BLaER1 (cell line): ENCODE measurements at regions not wholly inside any gene's neighbourhood (a gene's known extent, or its start where the extent isn't known, plus 50 kb on each side); places are given as distances from the start of the nearest gene placed in this dataset.

Source experiments
- H3K27ac ChIP-seq: shearing (Covaris generic); formaldehyde crosslinking; 2 replicates; pipeline ENCODE4 v1.8.1; 2022
- H3K27me3 ChIP-seq: shearing (Covaris generic); formaldehyde crosslinking; 2 replicates; pipeline ENCODE4 v1.8.1; 2022
- H3K36me3 ChIP-seq: shearing (Covaris generic); formaldehyde crosslinking; 2 replicates; pipeline ENCODE4 v1.8.1; 2022
- H3K4me1 ChIP-seq: shearing (Covaris generic); formaldehyde crosslinking; 2 replicates; pipeline ENCODE4 v1.8.1; 2022
- H3K4me2 ChIP-seq: shearing (Covaris generic); formaldehyde crosslinking; 2 replicates; pipeline ENCODE4 v1.8.1; 2022
- H3K4me3 ChIP-seq: shearing (Covaris generic); formaldehyde crosslinking; 2 replicates; pipeline ENCODE4 v1.8.1; 2022
- H3K9ac ChIP-seq: shearing (Covaris generic); formaldehyde crosslinking; 2 replicates; pipeline ENCODE4 v1.8.1; 2022
- H3K9me3 ChIP-seq: shearing (Covaris generic); formaldehyde crosslinking; 2 replicates; pipeline ENCODE4 v1.8.1; 2022
- H4K20me1 ChIP-seq: shearing (Covaris generic); formaldehyde crosslinking; 2 replicates; pipeline ENCODE4 v1.8.1; 2022
- Cebpa-rat ChIP-seq: shearing (Covaris generic); IDR thresholded peaks from 2 replicates; pipeline ENCODE4 v1.8.1; 2022

DNA sequence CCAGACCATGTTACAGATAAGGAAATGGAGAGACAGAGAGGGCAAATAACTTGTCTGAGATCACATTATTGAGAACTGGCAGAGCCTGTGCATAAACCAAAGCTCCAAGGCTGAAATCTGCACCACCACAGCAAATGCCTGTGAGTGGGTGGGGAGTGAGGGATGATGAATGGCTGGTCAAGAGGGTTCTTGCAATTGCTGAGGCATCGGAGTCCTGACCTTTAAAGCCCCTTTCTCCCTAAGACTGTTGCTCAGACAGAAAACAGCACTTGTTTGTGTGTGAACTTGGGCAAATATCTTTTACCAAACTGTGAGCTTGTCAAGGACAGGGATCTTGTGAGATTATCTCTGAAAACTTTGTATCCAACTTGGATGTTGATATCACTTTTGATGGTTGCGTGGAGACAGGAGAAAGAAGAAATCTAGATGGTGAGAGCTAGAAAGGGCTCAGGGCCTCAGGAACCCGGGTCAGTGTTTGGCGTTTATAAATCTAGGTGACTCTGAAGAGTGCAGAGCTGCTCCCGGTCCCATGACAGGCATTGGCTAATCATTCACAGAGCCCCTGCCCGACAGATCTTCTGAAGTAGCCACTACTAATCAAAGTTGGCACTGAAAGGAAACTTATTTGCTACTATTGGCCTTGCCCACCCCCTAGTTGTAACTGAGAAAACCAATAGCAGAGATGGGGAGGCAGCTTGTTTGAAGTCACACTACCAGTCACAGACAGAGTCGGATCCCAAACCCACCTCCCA lies 122.3 kb downstream of the FOXD2 start:
- H3K27ac ChIP-seq: no peak overlapping the region; the same call in 1 of the 2 replicates
- H3K4me2 ChIP-seq: no peak overlapping the region
- no peaks in the 10 kb centered on the region for H3K27me3 ChIP-seq
- no peaks in the 10 kb centered on the region for H3K36me3 ChIP-seq
- no peaks in the 10 kb centered on the region for H3K9me3 ChIP-seq
- no peak overlapping the region for H3K9ac ChIP-seq
- no peak overlapping the region for H3K4me3 ChIP-seq
- no peak for TF ChIP-seq Cebpa-rat
- no peaks in the 10 kb centered on the region for H4K20me1 ChIP-seq
- H3K4me1 ChIP-seq: peaks cover 48% of the 10 kb centered on the region

DNA sequence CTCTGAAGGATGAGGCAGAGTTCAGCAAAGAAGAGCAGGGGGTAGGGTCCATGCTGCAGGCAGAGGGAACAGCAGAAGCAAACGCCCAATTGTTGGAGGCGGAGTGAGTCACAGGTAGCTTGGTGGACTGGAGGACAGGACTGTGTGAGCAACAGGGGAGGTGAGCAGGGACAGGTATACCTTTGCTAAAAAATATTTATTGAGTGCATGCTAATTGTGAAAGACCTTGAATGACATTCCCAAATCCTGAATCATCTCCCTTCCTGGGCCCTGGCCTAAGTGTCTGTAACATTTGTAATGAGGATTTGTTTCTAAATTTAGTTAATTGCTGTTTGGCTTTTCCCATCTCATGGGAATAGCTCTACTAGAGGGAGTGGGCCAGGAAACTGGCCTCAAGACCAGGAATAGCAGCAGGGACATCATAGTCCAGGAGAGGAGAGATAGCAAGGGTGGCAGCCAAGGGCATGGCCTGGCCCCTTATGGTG lies 123.7 kb downstream of the FOXD2 start:
- H3K36me3 ChIP-seq: no peaks in the 10 kb centered on the region
- H4K20me1 ChIP-seq: no peaks in the 10 kb centered on the region
- TF ChIP-seq Cebpa-rat: no peak
- H3K4me2 ChIP-seq: peak overlapping the region; percentile 77
- H3K9ac ChIP-seq: peak overlapping the region; percentile 68; the same call in 1 of the 2 replicates
- H3K4me3 ChIP-seq: no peak overlapping the region
- H3K9me3 ChIP-seq: no peaks in the 10 kb centered on the region
- peaks cover 62% of the 10 kb centered on the region for H3K4me1 ChIP-seq
- peak overlapping the region; percentile 88 for H3K27ac ChIP-seq
- H3K27me3 ChIP-seq: no peaks in the 10 kb centered on the region

DNA sequence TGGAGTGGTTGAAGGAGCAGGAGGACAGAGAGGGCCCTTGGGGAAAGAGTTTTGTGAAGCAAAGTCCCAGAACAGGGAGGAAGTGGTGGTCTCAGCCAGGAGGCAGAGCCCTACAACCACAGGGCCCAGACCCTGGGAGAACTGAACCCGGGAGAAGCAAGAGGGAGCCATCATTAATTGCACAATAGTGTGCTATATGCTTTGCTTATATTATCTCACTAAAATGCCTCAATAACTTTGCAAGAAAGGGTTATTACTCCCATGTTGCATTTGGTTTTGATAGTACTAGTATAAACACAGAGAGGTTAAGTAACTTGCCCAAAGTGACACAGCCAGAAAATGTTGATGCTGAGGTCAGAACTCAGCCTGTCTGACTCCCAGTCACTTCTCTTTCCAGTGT lies 124.3 kb downstream of the FOXD2 start:
- Histone ChIP-seq H3K27ac (peak overlapping the region; percentile 88), H3K4me1 (peaks cover 68% of the 10 kb centered on the region), H4K20me1 (no peaks in the 10 kb centered on the region), H3K36me3 (no peaks in the 10 kb centered on the region), H3K9me3 (no peaks in the 10 kb centered on the region), H3K4me3 (no peak overlapping the region), H3K9ac (peak overlapping the region; percentile 68; the same call in 1 of the 2 replicates), H3K4me2 (peak overlapping the region; percentile 77), H3K27me3 (no peaks in the 10 kb centered on the region)
- TF ChIP-seq Cebpa-rat: peak; percentile 79

DNA sequence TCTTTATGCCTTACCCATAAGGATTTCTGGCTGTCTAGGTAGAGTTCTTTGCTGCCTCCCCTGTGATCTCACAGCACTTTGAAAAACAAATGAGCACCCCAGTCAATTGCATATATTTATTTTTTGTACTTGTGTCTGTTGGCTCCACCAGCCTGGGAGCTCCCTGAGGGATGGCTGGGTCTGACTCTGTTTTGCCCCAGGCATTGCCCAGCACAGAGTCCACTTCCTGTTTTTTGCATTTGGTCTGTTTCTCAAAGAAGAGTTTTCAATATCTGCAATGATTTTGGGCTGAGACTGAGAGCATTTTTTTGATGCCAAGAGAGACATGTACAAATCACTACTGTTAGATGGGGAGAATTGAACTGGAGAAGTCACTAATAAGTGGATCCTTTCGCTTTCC lies 125.0 kb downstream of the FOXD2 start:
- Histone ChIP-seq H3K27me3 (no peaks in the 10 kb centered on the region), H3K27ac (peak overlapping the region; percentile 88), H3K4me1 (peaks cover 75% of the 10 kb centered on the region), H3K36me3 (no peaks in the 10 kb centered on the region), H3K4me2 (peak overlapping the region; percentile 77), H3K9me3 (no peaks in the 10 kb centered on the region), H4K20me1 (no peaks in the 10 kb centered on the region), H3K4me3 (peak overlapping the region; percentile 6; the same call in 1 of the 2 replicates), H3K9ac (peak overlapping the region; percentile 68)
- no peak for TF ChIP-seq Cebpa-rat

DNA sequence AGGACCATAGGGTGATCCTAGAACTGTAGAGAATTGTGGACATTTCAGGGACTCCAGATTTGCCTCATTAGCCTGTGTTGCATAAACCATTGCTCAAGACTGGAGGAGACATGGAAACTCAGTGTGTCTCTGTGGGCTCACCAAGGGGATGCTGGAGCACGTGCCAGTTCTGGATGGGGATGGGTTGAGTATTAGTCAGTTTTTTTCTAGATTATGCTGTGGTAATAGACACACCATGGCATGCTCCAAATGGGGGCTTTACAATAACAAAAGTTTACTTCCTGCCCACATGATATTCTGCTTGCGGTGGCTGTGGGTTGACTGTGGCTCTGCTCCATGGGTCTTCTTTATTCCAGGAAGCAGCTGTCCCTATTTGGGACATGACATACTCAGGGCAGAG lies 125.4 kb downstream of the FOXD2 start:
- Histone ChIP-seq H3K36me3 (no peaks in the 10 kb centered on the region), H3K27me3 (no peaks in the 10 kb centered on the region), H3K4me3 (peak overlapping the region; percentile 44; the same call in 1 of the 2 replicates), H3K4me1 (peaks cover 79% of the 10 kb centered on the region), H3K9ac (peak overlapping the region; percentile 68), H4K20me1 (no peaks in the 10 kb centered on the region), H3K27ac (peak overlapping the region; percentile 88), H3K9me3 (no peaks in the 10 kb centered on the region), H3K4me2 (peak overlapping the region; percentile 77)
- peak; percentile 81 for TF ChIP-seq Cebpa-rat

DNA sequence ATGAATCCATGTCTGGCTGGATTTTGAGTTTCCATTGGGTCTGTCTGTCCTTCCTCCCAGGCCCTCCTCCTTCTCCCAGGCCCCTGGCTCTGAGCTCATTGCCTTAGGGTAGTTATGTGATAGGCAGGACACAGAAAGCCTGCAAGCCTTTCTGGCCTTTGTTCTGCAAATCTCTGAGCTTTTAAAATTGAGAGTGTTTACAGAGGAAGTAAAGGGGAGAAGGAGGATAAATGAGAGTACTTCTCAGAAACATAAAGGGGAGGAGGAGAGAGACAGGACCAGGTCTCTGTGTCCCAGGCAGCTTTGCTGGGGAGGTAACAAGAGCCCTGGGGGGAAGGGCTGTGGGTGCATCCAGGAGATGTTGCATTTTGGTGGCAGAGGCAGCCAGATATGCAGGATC lies 126.7 kb downstream of the FOXD2 start:
- peak overlapping the region; percentile 44 for H3K4me3 ChIP-seq
- no peaks in the 10 kb centered on the region for H3K9me3 ChIP-seq
- no peaks in the 10 kb centered on the region for H3K36me3 ChIP-seq
- H3K9ac ChIP-seq: peak overlapping the region; percentile 68
- H3K27me3 ChIP-seq: no peaks in the 10 kb centered on the region
- peaks cover 92% of the 10 kb centered on the region for H3K4me1 ChIP-seq
- peak overlapping the region; percentile 77 for H3K4me2 ChIP-seq
- no peaks in the 10 kb centered on the region for H4K20me1 ChIP-seq
- H3K27ac ChIP-seq: peak overlapping the region; percentile 88
- TF ChIP-seq Cebpa-rat: no peak

DNA sequence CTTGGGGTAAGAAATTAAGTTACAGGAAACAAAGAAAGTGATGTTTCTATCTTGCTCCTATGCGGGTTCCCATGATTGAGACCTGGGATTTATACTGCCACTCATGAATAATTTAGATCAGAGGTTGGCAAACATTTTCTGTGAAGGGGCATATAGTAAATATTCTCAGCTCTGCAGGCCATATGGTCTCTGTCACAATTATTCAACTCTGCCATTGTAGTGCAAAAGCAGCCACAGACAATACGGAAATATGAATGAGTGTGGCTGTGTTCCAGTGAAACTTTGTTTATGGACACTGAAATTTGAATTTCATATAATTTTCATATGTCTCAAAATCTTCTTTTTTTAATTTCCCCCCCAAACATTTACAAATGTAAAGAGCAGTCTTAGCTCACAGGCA lies 127.2 kb downstream of the FOXD2 start:
- no peaks in the 10 kb centered on the region for H4K20me1 ChIP-seq
- H3K4me2 ChIP-seq: peak overlapping the region; percentile 77
- H3K9me3 ChIP-seq: no peaks in the 10 kb centered on the region
- peak overlapping the region; percentile 68 for H3K9ac ChIP-seq
- no peaks in the 10 kb centered on the region for H3K36me3 ChIP-seq
- H3K27me3 ChIP-seq: no peaks in the 10 kb centered on the region
- H3K4me3 ChIP-seq: no peak overlapping the region
- peak overlapping the region; percentile 88 for H3K27ac ChIP-seq
- H3K4me1 ChIP-seq: peaks cover 98% of the 10 kb centered on the region
- no peak for TF ChIP-seq Cebpa-rat

DNA sequence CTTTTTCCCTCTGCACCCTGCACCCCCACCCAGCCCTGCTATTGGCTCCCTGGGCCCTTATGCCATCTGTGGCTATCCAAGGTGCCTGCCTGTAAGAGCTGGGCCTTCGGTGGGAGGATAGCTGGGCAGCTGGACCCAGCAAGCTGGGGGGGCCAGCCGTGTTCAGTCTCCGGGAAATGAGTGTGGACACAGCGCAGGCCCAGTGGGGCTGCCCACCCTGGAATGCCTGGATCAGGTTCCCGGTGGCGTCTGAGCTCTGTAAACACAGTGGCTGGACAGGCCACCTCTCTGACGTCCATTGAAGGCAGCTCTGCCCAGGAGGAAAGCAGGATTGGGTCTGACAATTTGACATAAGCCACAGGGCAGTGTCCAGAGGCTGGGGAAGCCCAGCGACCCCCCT lies 127.8 kb downstream of the FOXD2 start:
- Histone ChIP-seq H3K4me1 (peaks cover 100% of the 10 kb centered on the region), H3K4me2 (peak overlapping the region; percentile 77), H3K27me3 (no peaks in the 10 kb centered on the region), H3K9ac (0 out of 2 replicates have a peak overlapping the region, but pooled peaks have one; percentile 10), H3K36me3 (no peaks in the 10 kb centered on the region), H3K4me3 (no peak overlapping the region), H3K27ac (peak overlapping the region; percentile 88), H3K9me3 (no peaks in the 10 kb centered on the region), H4K20me1 (no peaks in the 10 kb centered on the region)
- TF ChIP-seq Cebpa-rat: no peak

DNA sequence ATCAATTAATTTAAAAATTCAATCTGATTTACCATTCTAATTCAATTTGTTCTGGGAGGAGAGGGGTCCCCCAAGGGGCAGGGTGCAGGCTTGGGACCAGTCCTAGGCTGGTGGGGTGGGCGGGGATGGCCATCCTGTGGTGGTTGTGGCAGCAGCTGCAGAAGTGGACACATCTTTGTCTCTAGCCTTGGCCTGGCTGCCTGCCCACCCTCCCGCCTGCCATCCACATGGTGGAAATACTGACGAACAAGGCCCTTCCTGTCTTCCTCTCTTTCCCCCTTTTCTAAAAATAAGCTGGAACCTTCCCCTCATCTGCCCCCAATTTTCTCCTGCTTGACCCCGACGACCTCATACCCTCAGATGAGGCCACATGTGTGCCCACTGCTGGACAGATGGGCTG lies 130.9 kb downstream of the FOXD2 start:
- Histone ChIP-seq H3K36me3 (no peaks in the 10 kb centered on the region), H3K27me3 (no peaks in the 10 kb centered on the region), H3K4me3 (no peak overlapping the region), H4K20me1 (no peaks in the 10 kb centered on the region), H3K27ac (peak overlapping the region; percentile 51), H3K4me2 (peak overlapping the region; percentile 68), H3K4me1 (peaks cover 79% of the 10 kb centered on the region), H3K9me3 (no peaks in the 10 kb centered on the region), H3K9ac (no peak overlapping the region)
- no peak for TF ChIP-seq Cebpa-rat

DNA sequence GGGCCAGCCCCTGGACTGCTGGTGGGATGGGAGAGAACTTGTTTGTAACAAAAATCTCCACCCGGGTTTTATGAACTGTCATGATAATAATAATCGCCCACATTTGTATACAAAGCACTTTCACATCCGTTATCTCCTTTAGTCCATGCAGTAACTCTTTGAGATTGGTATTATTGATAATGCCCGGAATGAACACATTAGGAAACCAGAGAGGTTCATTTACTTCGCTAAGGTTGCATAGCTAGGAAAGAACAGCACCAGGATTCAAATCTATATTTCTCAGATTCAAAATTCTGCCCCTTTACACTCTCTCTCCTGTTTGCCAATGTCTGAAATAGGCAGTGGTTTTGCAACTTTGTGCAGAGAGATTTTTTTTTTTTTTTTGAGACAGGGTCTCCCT lies 131.4 kb downstream of the FOXD2 start:
- H3K4me2 ChIP-seq: peak overlapping the region; percentile 68
- H3K4me1 ChIP-seq: peaks cover 74% of the 10 kb centered on the region
- H4K20me1 ChIP-seq: no peaks in the 10 kb centered on the region
- H3K27me3 ChIP-seq: no peaks in the 10 kb centered on the region
- H3K9me3 ChIP-seq: no peaks in the 10 kb centered on the region
- peak overlapping the region; percentile 51 for H3K27ac ChIP-seq
- no peak overlapping the region for H3K4me3 ChIP-seq
- no peak for TF ChIP-seq Cebpa-rat
- no peaks in the 10 kb centered on the region for H3K36me3 ChIP-seq
- no peak overlapping the region for H3K9ac ChIP-seq
